Upper lobe of right lung (tissue), 1 donor: ENCODE measurements at regions not wholly inside any gene's neighbourhood (a gene's known extent, or its start where the extent isn't known, plus 50 kb on each side); places are given as distances from the start of the nearest gene placed in this dataset.

Source experiments
- ATAC-seq: fragments of 200-7000 bp; cut with Tn5 transposase; one replicate; pipeline ENCODE4 v1.9.1; 2020; ENCODE audit warnings: mild to moderate bottlenecking, moderate library complexity
- DNase-seq: peaks from one replicate; pipeline ENCODE4 v3.0.0-alpha.2; 2020
- H3K27ac ChIP-seq: fragments of 200-600 bp; one replicate; pipeline ENCODE4 v1.8.0; 2022
- H3K27me3 ChIP-seq: fragments of 200-600 bp; one replicate; pipeline ENCODE4 v1.8.0; 2022; ENCODE audit warnings: mild to moderate bottlenecking
- H3K36me3 ChIP-seq: fragments of 200-600 bp; one replicate; pipeline ENCODE4 v1.8.0; 2022
- H3K4me1 ChIP-seq: fragments of 200-600 bp; one replicate; pipeline ENCODE4 v1.8.0; 2022
- H3K4me3 ChIP-seq: fragments of 200-600 bp; one replicate; pipeline ENCODE4 v1.8.0; 2022; ENCODE audit warnings: mild to moderate bottlenecking
- H3K9me3 ChIP-seq: fragments of 200-600 bp; one replicate; pipeline ENCODE4 v1.8.0; 2022
- intact Hi-C: fragments of 100-400 bp; cut with DNase I; formaldehyde crosslinking; loops from one replicate; pipeline ENCODE4 v1.11.0; 2022
- TF ChIP-seq, protein P1 (sequence below): fragments of 200-600 bp; IDR thresholded peaks from one replicate; pipeline ENCODE4 v1.8.0; 2022; ENCODE audit warnings: antibody characterized with exemption
- donor health status: DM: no; HTN: yes; CAD: no; lungs with severe emphysema.

DNA sequence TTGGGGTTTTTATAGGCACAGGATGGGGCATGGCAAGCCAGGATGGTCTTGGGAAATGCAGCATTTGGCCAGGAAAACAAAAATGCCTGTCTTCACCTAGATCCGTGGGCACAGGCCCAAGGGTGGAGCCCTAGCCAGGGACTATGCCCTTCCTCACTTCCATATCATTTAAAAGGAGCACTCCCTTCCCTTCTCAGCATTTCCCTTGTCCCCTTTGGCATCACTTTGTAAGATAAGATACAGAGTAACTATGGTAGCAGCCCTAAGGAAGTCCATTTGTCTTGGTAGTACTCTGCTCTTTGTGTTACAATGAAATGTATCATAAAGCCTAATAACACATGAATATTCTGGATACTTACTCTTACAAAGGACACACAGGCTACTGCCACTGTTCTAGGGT is 1092.6 kb upstream of the TENM4 start:
- Histone ChIP-seq H3K27ac (no peak overlapping the region), H3K27me3 (no peaks in the 10 kb centered on the region), H3K9me3 (no peaks in the 10 kb centered on the region), H3K36me3 (no peaks in the 10 kb centered on the region), H3K4me1 (no peaks in the 10 kb centered on the region), H3K4me3 (no peak overlapping the region)
- TF ChIP-seq, protein P1, sequence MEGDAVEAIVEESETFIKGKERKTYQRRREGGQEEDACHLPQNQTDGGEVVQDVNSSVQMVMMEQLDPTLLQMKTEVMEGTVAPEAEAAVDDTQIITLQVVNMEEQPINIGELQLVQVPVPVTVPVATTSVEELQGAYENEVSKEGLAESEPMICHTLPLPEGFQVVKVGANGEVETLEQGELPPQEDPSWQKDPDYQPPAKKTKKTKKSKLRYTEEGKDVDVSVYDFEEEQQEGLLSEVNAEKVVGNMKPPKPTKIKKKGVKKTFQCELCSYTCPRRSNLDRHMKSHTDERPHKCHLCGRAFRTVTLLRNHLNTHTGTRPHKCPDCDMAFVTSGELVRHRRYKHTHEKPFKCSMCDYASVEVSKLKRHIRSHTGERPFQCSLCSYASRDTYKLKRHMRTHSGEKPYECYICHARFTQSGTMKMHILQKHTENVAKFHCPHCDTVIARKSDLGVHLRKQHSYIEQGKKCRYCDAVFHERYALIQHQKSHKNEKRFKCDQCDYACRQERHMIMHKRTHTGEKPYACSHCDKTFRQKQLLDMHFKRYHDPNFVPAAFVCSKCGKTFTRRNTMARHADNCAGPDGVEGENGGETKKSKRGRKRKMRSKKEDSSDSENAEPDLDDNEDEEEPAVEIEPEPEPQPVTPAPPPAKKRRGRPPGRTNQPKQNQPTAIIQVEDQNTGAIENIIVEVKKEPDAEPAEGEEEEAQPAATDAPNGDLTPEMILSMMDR, result no peak
- intact Hi-C loops, result no loop called here
- ATAC-seq, result no peak
- no peak for DNase-seq

DNA sequence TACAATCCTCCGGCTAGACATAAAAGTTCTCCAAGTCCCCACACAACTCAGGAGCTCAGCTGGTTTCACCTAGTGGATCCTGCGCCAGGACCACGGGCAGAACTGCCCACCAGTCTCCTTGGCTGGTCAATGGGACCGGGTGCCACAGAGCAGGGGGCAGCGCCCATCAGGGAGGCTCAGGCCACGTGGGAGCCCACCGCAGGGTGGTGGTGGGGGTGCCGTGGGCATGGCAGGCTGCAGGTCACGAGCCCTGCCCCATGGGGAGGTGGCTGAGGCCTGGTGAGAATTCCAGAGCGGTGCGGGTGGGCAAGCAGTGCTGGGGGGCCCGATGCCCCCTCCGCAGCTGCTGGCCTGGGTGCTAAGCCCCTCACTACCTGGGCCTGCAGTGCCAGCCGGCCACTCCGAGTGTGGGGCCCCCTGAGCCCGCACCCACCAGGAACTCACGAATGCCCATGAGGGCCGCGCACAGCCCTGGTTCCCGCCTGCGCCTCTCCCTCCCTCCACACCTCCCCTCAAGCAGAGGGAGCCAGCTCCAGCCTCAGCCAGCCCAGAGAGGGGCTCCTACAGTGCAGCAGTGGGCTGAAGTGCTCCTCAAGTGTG is 1091.9 kb upstream of the TENM4 start:
- Histone ChIP-seq H3K27me3 (no peaks in the 10 kb centered on the region), H3K27ac (no peak overlapping the region), H3K9me3 (no peaks in the 10 kb centered on the region), H3K36me3 (no peaks in the 10 kb centered on the region), H3K4me1 (no peaks in the 10 kb centered on the region), H3K4me3 (no peak overlapping the region)
- peak; percentile 35 for ATAC-seq
- no peak for DNase-seq
- intact Hi-C loops, result no loop called here
- TF ChIP-seq, protein P1, result no peak

DNA sequence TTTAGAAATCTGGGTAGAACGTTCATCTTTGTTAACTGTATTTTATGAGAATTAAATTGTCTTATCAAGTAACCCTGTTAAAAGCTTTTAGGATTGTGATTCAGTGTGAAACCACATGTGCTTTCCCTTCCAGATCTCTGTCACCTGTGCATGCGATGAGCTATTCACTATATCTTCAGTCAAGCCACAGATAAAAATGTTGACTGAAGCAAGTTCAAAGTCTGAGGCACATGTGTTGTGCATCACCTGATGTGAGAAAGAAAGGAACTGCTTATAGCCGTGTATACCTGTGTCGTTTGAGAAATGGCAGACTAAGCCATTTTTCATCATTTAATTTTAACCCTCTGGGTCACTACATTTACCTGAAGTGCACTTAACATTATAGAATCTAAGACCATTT is 1088.9 kb upstream of the TENM4 start:
- intact Hi-C loops, result no loop called here
- Histone ChIP-seq H3K9me3 (no peaks in the 10 kb centered on the region), H3K27ac (no peak overlapping the region), H3K4me1 (no peaks in the 10 kb centered on the region), H3K36me3 (no peaks in the 10 kb centered on the region), H3K27me3 (no peaks in the 10 kb centered on the region), H3K4me3 (no peak overlapping the region)
- TF ChIP-seq, protein P1, result no peak
- ATAC-seq, result no peak
- no peak for DNase-seq

DNA sequence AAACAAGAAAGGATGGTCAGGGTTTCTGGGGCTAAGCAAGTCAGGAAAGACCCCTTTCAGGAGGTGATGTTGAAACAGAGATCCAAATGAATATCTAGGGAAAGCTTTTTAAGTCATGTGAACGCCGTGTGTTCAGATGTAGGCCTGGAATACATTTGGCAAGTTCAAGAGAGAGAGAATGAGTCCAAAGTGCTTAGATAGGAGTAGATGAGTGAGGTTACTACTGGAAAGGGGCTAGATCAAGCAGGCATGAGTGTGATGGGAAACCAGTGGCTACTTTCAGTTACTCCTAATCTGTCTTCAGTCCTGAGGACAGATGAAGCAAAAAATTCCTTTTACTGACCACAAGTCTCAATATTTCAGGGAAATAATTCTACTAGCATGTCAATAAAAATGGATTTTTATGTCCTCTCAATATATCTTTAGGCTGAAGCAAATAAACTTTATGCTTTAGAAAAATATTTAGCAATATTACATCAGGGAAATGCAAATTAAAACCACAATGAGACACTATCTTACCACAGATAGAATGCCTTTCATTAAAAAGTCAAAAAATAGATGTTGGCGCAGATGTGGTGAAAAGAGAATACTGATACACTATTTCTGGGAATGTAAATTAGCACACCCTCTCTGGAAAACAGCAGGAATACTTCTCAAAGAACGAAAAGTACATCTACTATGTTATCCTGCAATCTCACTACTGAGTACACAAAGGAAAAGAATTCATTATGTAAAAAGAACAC is 1085.0 kb upstream of the TENM4 start:
- TF ChIP-seq, protein P1, result no peak
- Histone ChIP-seq H3K27me3 (no peaks in the 10 kb centered on the region), H3K9me3 (no peaks in the 10 kb centered on the region), H3K27ac (no peak overlapping the region), H3K4me3 (no peak overlapping the region), H3K36me3 (no peaks in the 10 kb centered on the region), H3K4me1 (no peaks in the 10 kb centered on the region)
- intact Hi-C loops, result no loop called here
- no peak for DNase-seq
- ATAC-seq, result no peak

DNA sequence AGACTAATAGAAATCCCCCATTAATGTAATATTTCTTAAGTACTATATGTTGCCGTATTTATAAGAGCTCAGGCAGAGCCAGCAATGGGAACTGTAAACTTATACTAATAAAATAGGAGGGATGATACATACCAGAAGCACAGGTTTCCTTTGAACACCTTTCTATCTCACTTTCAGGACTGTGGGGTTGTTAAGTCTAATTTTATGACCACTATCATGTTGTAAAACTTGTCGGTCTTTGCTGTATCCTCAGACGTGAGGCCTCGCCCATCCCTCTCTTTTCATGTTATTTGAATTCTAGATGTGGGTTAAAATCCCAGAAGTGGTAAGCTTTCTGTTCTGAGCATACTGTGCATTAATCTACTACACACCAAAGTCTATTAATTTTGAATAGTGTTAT is 1083.5 kb upstream of the TENM4 start:
- H3K9me3 ChIP-seq, result no peaks in the 10 kb centered on the region
- H3K4me3 ChIP-seq, result no peak overlapping the region
- ATAC-seq (no peak), DNase-seq (no peak)
- intact Hi-C loops, result no loop called here
- no peak overlapping the region for H3K27ac ChIP-seq
- TF ChIP-seq, protein P1, result no peak
- no peaks in the 10 kb centered on the region for H3K4me1 ChIP-seq
- no peaks in the 10 kb centered on the region for H3K27me3 ChIP-seq
- no peaks in the 10 kb centered on the region for H3K36me3 ChIP-seq
